Hepatocyte (in vitro differentiated cells): ENCODE measurements at regions not wholly inside any gene's neighbourhood (a gene's known extent, or its start where the extent isn't known, plus 50 kb on each side); places are given as distances from the start of the nearest gene placed in this dataset.

Experiments
- DNase-seq: peaks from one replicate; pipeline ENCODE4 v3.0.0-alpha.2; 2016; ENCODE audit warnings: low spot score
- H2AFZ ChIP-seq: fragments of 200-600 bp; sonication (generic); 2 replicates; pipeline ENCODE4 v1.6.0; 2016; ENCODE audit warnings: antibody characterized with exemption, mild to moderate bottlenecking
- H3K27ac ChIP-seq: fragments of 200-600 bp; sonication (generic); 2 replicates; pipeline ENCODE4 v1.5.1; 2016; ENCODE audit warnings: mild to moderate bottlenecking
- H3K27me3 ChIP-seq: fragments of 200-600 bp; sonication (generic); 2 replicates; pipeline ENCODE4 v1.6.1; 2016
- H3K36me3 ChIP-seq: fragments of 200-600 bp; sonication (generic); replicated peaks from 2 replicates; pipeline ENCODE4 v1.5.1; 2016; ENCODE audit warnings: low read depth; ENCODE audit not compliant: insufficient read depth
- H3K4me1 ChIP-seq: fragments of 200-600 bp; sonication (generic); 2 replicates; pipeline ENCODE4 v1.5.1; 2016; ENCODE audit warnings: mild to moderate bottlenecking, moderate library complexity; ENCODE audit not compliant: insufficient read depth
- H3K4me2 ChIP-seq: fragments of 200-600 bp; sonication (generic); 2 replicates; pipeline ENCODE4 v1.6.0; 2016
- H3K4me3 ChIP-seq: fragments of 200-600 bp; sonication (generic); 2 replicates; pipeline ENCODE4 v1.5.1; 2016; ENCODE audit warnings: mild to moderate bottlenecking
- H3K79me2 ChIP-seq: fragments of 200-600 bp; sonication (generic); 2 replicates; pipeline ENCODE4 v1.6.0; 2017; ENCODE audit warnings: mild to moderate bottlenecking
- H3K9me2 ChIP-seq: fragments of 200-600 bp; sonication (generic); replicated peaks from 2 replicates; pipeline ENCODE4 v1.6.0; 2017; ENCODE audit warnings: mild to moderate bottlenecking; ENCODE audit not compliant: insufficient read depth
- H3K9me3 ChIP-seq: fragments of 200-600 bp; sonication (generic); 2 replicates; pipeline ENCODE4 v1.5.1; 2016; ENCODE audit warnings: low read depth, mild to moderate bottlenecking
- H4K20me1 ChIP-seq: fragments of 200-600 bp; sonication (generic); 2 replicates; pipeline ENCODE4 v1.6.0; 2016; ENCODE audit warnings: mild to moderate bottlenecking; ENCODE audit not compliant: insufficient read depth, poor library complexity, severe bottlenecking
- EZH2 ChIP-seq: fragments of 200-600 bp; sonication (generic); IDR thresholded peaks from 2 replicates; pipeline ENCODE4 v1.6.1; 2016; ENCODE audit warnings: antibody characterized with exemption, mild to moderate bottlenecking, borderline replicate concordance
- EZH2phosphoT487 ChIP-seq: fragments of 200-600 bp; sonication (generic); IDR thresholded peaks from one replicate; pipeline ENCODE4 v1.6.1; 2018; ENCODE audit warnings: antibody characterized with exemption, mild to moderate bottlenecking, low read depth, moderate library complexity; ENCODE audit not compliant: unreplicated experiment, severe bottlenecking
- WGBS: methylation state at CpG from one replicate; pipeline ENCODE4 v1.1.6; 2016; ENCODE audit warnings: low lambda C conversion rate; ENCODE audit errors: missing lambda C conversion rate; 5-methylcytosine and 5-hydroxymethylcytosine counted together
- TF ChIP-seq, protein P1 (sequence below): fragments of 200-600 bp; sonication (generic); IDR thresholded peaks from 2 replicates; pipeline ENCODE4 v1.5.1; 2016; ENCODE audit warnings: antibody characterized with exemption, mild to moderate bottlenecking; ENCODE audit not compliant: poor library complexity

DNA sequence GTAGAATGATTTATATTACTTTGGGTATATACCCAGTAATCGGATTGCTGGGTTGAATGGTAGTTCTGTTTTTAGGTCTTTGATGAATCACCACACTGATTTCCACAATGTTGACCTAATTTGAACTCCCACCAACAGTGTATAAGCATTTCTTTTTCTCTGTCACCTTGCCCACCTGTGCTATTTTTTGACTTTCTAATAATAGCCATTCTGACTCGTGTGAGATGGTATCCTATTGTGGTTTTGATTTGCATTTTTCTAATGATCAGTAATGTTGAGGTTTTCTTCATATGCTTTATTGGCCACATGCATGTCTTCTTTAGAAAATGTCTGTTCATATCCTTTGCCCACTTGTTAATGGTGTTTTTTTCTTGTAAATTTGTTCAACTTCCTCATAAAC is 340.8 kb downstream of the PLOD2 start:
- Histone ChIP-seq H3K27me3 (no peaks in the 10 kb centered on the region), H3K4me1 (no peaks in the 10 kb centered on the region), H2AFZ (no peak overlapping the region), H3K9me2 (no peaks in the 10 kb centered on the region), H3K4me3 (no peak overlapping the region), H3K27ac (no peak overlapping the region), H4K20me1 (no peaks in the 10 kb centered on the region), H3K4me2 (no peak overlapping the region), H3K9me3 (no peaks in the 10 kb centered on the region), H3K36me3 (no peaks in the 10 kb centered on the region), H3K79me2 (no peaks in the 10 kb centered on the region)
- TF ChIP-seq EZH2 = no peak
- no peak for TF ChIP-seq EZH2phosphoT487
- TF ChIP-seq, protein P1, sequence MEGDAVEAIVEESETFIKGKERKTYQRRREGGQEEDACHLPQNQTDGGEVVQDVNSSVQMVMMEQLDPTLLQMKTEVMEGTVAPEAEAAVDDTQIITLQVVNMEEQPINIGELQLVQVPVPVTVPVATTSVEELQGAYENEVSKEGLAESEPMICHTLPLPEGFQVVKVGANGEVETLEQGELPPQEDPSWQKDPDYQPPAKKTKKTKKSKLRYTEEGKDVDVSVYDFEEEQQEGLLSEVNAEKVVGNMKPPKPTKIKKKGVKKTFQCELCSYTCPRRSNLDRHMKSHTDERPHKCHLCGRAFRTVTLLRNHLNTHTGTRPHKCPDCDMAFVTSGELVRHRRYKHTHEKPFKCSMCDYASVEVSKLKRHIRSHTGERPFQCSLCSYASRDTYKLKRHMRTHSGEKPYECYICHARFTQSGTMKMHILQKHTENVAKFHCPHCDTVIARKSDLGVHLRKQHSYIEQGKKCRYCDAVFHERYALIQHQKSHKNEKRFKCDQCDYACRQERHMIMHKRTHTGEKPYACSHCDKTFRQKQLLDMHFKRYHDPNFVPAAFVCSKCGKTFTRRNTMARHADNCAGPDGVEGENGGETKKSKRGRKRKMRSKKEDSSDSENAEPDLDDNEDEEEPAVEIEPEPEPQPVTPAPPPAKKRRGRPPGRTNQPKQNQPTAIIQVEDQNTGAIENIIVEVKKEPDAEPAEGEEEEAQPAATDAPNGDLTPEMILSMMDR = no peak
- DNase-seq = no peak
- WGBS = 97% methylated on average over 2 of the region's 2 CpGs

DNA sequence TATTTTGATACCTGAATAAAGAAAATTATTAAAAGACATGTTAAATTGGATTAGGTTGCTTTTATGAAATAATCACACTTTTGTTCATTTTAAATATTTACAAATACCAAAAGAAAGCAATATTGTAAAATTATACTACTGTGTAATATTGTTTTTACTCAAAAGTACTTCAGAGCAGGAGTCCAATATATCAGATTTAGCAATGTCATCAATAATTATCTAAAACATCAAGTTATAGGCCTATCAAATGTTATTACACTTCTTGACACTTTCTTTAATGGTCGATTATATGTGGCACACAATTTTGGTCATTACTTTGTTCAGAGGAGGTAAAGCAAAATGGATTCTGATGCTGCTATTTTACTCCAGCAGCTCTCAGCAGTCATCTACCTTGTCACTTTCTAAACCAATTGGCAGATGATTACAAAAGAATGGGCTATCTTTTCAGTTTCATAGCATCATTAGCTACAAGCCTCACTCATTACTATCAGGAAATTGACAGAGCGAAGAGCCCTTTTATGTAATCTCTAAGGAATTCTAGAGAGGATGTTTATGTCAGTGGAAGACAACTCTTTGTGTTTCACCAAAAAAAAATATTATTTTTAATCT is 318.6 kb downstream of the PLOD2 start:
- no peak overlapping the region for H2AFZ ChIP-seq

DNA sequence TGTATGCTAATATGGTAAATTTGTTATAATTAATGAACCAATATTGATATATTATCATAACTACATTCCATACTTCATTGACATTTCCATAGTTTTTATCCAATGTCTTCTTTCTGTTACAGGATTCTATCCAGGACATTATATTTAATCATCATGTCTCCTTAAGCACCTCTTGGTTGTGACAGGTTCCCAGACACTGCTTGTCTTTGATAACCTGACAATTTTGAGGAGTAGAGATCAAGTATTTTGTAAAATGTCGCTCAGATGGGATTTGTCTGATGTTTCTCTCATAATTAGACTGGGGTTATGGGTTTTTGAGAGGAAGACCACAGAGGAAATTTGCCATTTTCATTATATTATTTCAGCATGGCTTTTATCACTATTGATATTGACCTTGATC is 317.4 kb downstream of the PLOD2 start:
- Histone ChIP-seq H3K27ac (no peak overlapping the region), H3K4me3 (no peak overlapping the region), H3K9me2 (no peaks in the 10 kb centered on the region), H3K27me3 (no peaks in the 10 kb centered on the region), H3K9me3 (no peaks in the 10 kb centered on the region), H2AFZ (no peak overlapping the region), H3K4me1 (no peaks in the 10 kb centered on the region), H4K20me1 (no peaks in the 10 kb centered on the region), H3K36me3 (no peaks in the 10 kb centered on the region), H3K4me2 (no peak overlapping the region), H3K79me2 (no peaks in the 10 kb centered on the region)
- 95% methylated on average over 1 of the region's 1 CpG for WGBS
- DNase-seq = no peak
- TF ChIP-seq EZH2phosphoT487 (no peak), EZH2 (no peak)
- TF ChIP-seq, protein P1 = no peak

More for the DNA sequence above, 318.6 kb downstream of the PLOD2 start:
- Histone ChIP-seq H3K27ac (no peak overlapping the region), H3K9me2 (no peaks in the 10 kb centered on the region), H3K4me3 (no peak overlapping the region), H3K9me3 (no peaks in the 10 kb centered on the region), H3K36me3 (no peaks in the 10 kb centered on the region), H3K4me1 (no peaks in the 10 kb centered on the region), H3K4me2 (no peak overlapping the region), H3K79me2 (no peaks in the 10 kb centered on the region), H4K20me1 (no peaks in the 10 kb centered on the region), H3K27me3 (no peaks in the 10 kb centered on the region)
- WGBS = 36% methylated on average over 2 of the region's 2 CpGs
- no peak for DNase-seq
- TF ChIP-seq, protein P1 = no peak
- TF ChIP-seq EZH2 (no peak), EZH2phosphoT487 (no peak)

DNA sequence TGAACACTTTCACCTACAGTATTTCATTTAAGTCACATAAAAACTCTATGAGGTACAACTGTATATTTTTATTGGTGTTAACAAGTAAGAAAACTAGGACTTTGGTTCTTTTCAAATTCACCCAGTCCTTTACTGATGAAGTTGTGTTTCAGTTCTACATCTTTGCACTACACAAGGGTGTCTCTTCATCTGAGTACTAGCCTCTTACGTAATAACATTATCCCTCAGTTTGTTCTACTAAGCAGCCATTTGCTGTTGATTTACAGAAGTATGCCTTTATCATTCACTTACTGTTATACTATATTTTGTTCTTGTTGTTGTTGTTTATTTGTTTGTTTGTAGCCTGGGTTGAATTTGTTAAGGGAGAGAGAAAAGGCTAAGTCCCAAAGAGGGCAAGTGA is 311.9 kb downstream of the PLOD2 start:
- H3K79me2 ChIP-seq = no peaks in the 10 kb centered on the region
- H4K20me1 ChIP-seq = no peaks in the 10 kb centered on the region
- H2AFZ ChIP-seq = no peak overlapping the region
- no peak overlapping the region for H3K27ac ChIP-seq
- no peaks in the 10 kb centered on the region for H3K9me2 ChIP-seq
- H3K27me3 ChIP-seq = no peaks in the 10 kb centered on the region
- TF ChIP-seq, protein P1 = no peak
- TF ChIP-seq EZH2phosphoT487 (no peak), EZH2 (no peak)
- H3K4me3 ChIP-seq = no peak overlapping the region
- no peaks in the 10 kb centered on the region for H3K9me3 ChIP-seq
- H3K4me1 ChIP-seq = no peaks in the 10 kb centered on the region
- no peak for DNase-seq
- H3K36me3 ChIP-seq = no peaks in the 10 kb centered on the region
- H3K4me2 ChIP-seq = no peak overlapping the region
- 94% methylated on average over 1 of the region's 1 CpG for WGBS
